WTC11 (cell line): ENCODE measurements at regions not wholly inside any gene's neighbourhood (a gene's known extent, or its start where the extent isn't known, plus 50 kb on each side); places are given as distances from the start of the nearest gene placed in this dataset.

Source experiments
- ATAC-seq: fragments of 200-7000 bp; cut with Tn5 transposase; 2 replicates; pipeline ENCODE4 v1.10.0; 2021; ENCODE audit warnings: mild to moderate bottlenecking, moderate library complexity
- CTCF ChIA-PET: fragments of 300-600 bp; sonication (Branson Sonifier 250); formaldehyde crosslinking; loops from one replicate; lab custom pipeline; 2021; ENCODE audit warnings: antibody characterized with exemption; lab: Charles Lee
- POLR2A ChIA-PET: fragments of 350-600 bp; sonication (Branson Sonifier 250); formaldehyde crosslinking; loops from one replicate; lab custom pipeline; 2021; ENCODE audit warnings: antibody characterized with exemption; lab: Charles Lee
- DNase-seq: peaks from one replicate; pipeline ENCODE4 v3.0.0; 2021; ENCODE audit warnings: low spot score
- H3K27ac Mint-ChIP-seq: 2 replicates; pipeline ENCODE4 v1.8.0; 2021; ENCODE audit warnings: mixed read lengths
- H3K27me3 Mint-ChIP-seq: 2 replicates; pipeline ENCODE4 v1.8.0; 2021; ENCODE audit warnings: low read depth, mild to moderate bottlenecking, moderate library complexity, mixed read lengths
- H3K36me3 Mint-ChIP-seq: 2 replicates; pipeline ENCODE4 v1.8.0; 2021; ENCODE audit warnings: mixed read lengths
- H3K4me1 Mint-ChIP-seq: 2 replicates; pipeline ENCODE4 v1.8.0; 2022; ENCODE audit warnings: mixed read lengths
- H3K4me3 Mint-ChIP-seq: 2 replicates; pipeline ENCODE4 v1.8.0; 2021; ENCODE audit warnings: mild to moderate bottlenecking, moderate library complexity, mixed read lengths
- H3K9me3 Mint-ChIP-seq: 2 replicates; pipeline ENCODE4 v1.8.0; 2021; ENCODE audit warnings: mixed read lengths
- AR ChIP-seq: fragments of 250-450 bp; sonication (Bioruptor Pico); IDR thresholded peaks from 2 replicates; pipeline ENCODE4 v1.9.0; 2021; ENCODE audit warnings: mild to moderate bottlenecking
- CDX4 ChIP-seq: fragments of 250-450 bp; sonication (Bioruptor Pico); IDR thresholded peaks from 2 replicates; pipeline ENCODE4 v1.9.0; 2021; ENCODE audit warnings: moderate library complexity, mild to moderate bottlenecking, inconsistent platforms, borderline replicate concordance
- E2F1 ChIP-seq: sonication (generic); formaldehyde crosslinking; IDR thresholded peaks from 2 replicates; pipeline ENCODE4 v1.8.0; 2022; ENCODE audit warnings: mild to moderate bottlenecking, missing genetic modification reagents
- E2F4 ChIP-seq: sonication (generic); formaldehyde crosslinking; IDR thresholded peaks from 2 replicates; pipeline ENCODE4 v1.8.1; 2022; ENCODE audit warnings: low read depth, mild to moderate bottlenecking, moderate library complexity, missing genetic modification reagents, borderline replicate concordance
- ELF4 ChIP-seq: sonication (generic); formaldehyde crosslinking; IDR thresholded peaks from 2 replicates; pipeline ENCODE4 v1.8.1; 2022; ENCODE audit warnings: low read depth, mild to moderate bottlenecking, moderate library complexity, missing genetic modification reagents
- ESRRA ChIP-seq: sonication (generic); formaldehyde crosslinking; IDR thresholded peaks from 2 replicates; pipeline ENCODE4 v1.8.1; 2022; ENCODE audit warnings: mild to moderate bottlenecking, missing genetic modification reagents, borderline replicate concordance
- JAZF1 ChIP-seq: fragments of 250-450 bp; sonication (Bioruptor Pico); IDR thresholded peaks from 2 replicates; pipeline ENCODE4 v1.9.0; 2021; ENCODE audit warnings: moderate library complexity, mild to moderate bottlenecking, inconsistent platforms
- MLX ChIP-seq: sonication (generic); formaldehyde crosslinking; IDR thresholded peaks from 2 replicates; pipeline ENCODE4 v1.8.1; 2023; ENCODE audit warnings: mild to moderate bottlenecking, missing genetic modification reagents, moderate library complexity
- MYBL2 ChIP-seq: sonication (generic); formaldehyde crosslinking; IDR thresholded peaks from 2 replicates; pipeline ENCODE4 v1.8.1; 2023; ENCODE audit warnings: mild to moderate bottlenecking, moderate library complexity, missing genetic modification reagents
- NFE2L1 ChIP-seq: sonication (generic); formaldehyde crosslinking; IDR thresholded peaks from 2 replicates; pipeline ENCODE4 v1.8.1; 2023; ENCODE audit warnings: missing genetic modification reagents
- NR1H2 ChIP-seq: sonication (generic); formaldehyde crosslinking; IDR thresholded peaks from 2 replicates; pipeline ENCODE4 v1.9.0; 2021; ENCODE audit warnings: mild to moderate bottlenecking, moderate library complexity, missing genetic modification reagents
- PRDM15 ChIP-seq: sonication (generic); formaldehyde crosslinking; IDR thresholded peaks from 2 replicates; pipeline ENCODE4 v1.8.0; 2022; ENCODE audit warnings: missing genetic modification reagents
- SMAD3 ChIP-seq: sonication (generic); formaldehyde crosslinking; IDR thresholded peaks from 2 replicates; pipeline ENCODE4 v1.8.0; 2022; ENCODE audit warnings: missing genetic modification reagents, mild to moderate bottlenecking, borderline replicate concordance
- TP53 ChIP-seq: sonication (generic); formaldehyde crosslinking; IDR thresholded peaks from 2 replicates; pipeline ENCODE4 v1.8.1; 2023; ENCODE audit warnings: mild to moderate bottlenecking, missing genetic modification reagents
- ZMAT4 ChIP-seq: fragments of 250-450 bp; sonication (Bioruptor Pico); IDR thresholded peaks from 2 replicates; pipeline ENCODE4 v1.9.0; 2021; ENCODE audit warnings: mild to moderate bottlenecking
- ZNF232 ChIP-seq: sonication (generic); formaldehyde crosslinking; IDR thresholded peaks from 2 replicates; pipeline ENCODE4 v1.8.0; 2022; ENCODE audit warnings: mild to moderate bottlenecking, missing genetic modification reagents
- ZNF396 ChIP-seq: fragments of 250-450 bp; sonication (Bioruptor Pico); IDR thresholded peaks from 2 replicates; pipeline ENCODE4 v1.8.0; 2021; ENCODE audit warnings: mild to moderate bottlenecking, moderate library complexity, borderline replicate concordance
- ZNF512 ChIP-seq: sonication (generic); formaldehyde crosslinking; IDR thresholded peaks from 2 replicates; pipeline ENCODE4 v1.8.1; 2022; ENCODE audit warnings: missing genetic modification reagents, borderline replicate concordance

DNA sequence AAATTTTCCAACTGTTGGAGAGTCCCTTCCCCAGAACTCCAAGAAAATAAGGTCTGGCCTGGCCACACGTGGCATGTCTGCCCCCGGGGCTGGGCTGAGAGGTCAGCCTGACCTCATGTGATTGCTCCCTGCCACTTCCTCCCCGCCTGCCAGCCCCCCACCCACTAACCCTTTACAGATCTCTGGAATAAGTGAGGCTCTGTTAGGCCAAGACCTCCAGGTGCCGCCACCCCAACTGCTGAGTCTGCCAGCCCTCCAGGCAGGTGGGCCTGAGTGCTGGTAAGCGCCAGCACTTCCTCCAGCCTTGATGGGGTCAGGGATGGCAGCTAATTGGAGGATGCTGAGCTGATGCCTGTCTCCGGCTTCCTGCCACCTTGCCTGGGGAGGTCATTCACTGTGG, 658.4 kb downstream of the MED13L start (continued):
- TF ChIP-seq PRDM15 (CRISPR knock-in tag) (no peak), E2F1 (CRISPR knock-in tag) (no peak), ZNF232 (no peak), SMAD3 (CRISPR knock-in tag) (no peak), ELF4 (CRISPR knock-in tag) (no peak), CDX4 (no peak)

DNA sequence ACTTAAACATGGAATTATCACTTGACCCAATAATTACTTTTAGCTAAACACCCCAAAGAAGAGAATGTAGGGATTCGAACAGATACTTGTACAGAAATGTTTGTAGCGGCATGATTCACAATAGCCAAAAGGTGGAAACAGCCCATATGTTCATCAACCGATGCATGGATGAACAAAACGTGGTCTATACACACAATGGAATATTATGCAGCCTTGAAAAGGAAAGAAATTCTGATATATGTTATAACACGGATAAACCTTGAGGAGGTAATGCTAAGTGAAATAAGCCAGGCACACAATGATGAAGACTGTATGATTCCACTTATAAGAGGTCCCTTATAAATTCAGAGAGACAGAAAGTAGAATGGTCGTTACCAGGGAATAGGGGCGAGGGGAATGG, 659.4 kb downstream of the MED13L start:
- H3K27me3 Mint-ChIP-seq, result no peaks in the 10 kb centered on the region; the same call in 1 of the 2 replicates
- DNase-seq (no peak), ATAC-seq (no peak)
- ChIA-PET POLR2A (no interaction called here), CTCF (no interaction called here)
- no peaks in the 10 kb centered on the region for H3K36me3 Mint-ChIP-seq
- peaks cover 25% of the 10 kb centered on the region for H3K9me3 Mint-ChIP-seq
- H3K4me3 Mint-ChIP-seq, result no peak overlapping the region
- H3K27ac Mint-ChIP-seq, result no peak overlapping the region
- H3K4me1 Mint-ChIP-seq, result no peaks in the 10 kb centered on the region; the same call in 1 of the 2 replicates
- no peak for TF ChIP-seq JAZF1 (CRISPR knock-in tag)
- TF ChIP-seq ZNF512 (CRISPR knock-in tag), result no peak
- TF ChIP-seq TP53, result no peak
- no peak for TF ChIP-seq MLX

DNA sequence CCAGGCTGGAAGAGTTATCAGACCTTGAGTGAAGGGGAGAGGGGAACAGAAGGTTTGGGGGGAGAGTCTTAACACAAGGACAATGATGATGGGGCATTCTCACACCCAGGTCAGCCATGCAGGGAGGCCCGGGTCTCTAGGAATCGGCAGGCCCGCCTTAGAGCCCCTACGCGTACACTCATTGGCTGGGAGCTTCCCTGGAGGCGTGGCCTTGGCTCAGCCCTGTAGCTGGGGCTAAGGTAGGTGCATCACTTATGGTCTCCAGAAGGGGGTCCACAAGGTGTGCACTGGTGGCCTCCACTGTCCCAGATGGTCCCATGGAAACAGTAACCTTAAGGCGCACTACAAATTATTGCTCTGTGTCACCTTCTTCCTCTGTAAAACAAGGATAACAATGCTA, 660.1 kb downstream of the MED13L start:
- ChIA-PET CTCF (interaction anchor here (0.7 kb wide), 1 partner anchor 23 kb away, joined by 3 read pairs; no protein-coding TSS in a partner anchor), POLR2A (no interaction called here)
- no peaks in the 10 kb centered on the region; the same call in 1 of the 2 replicates for H3K27me3 Mint-ChIP-seq
- no peaks in the 10 kb centered on the region for H3K36me3 Mint-ChIP-seq
- TF ChIP-seq AR (no peak), ESRRA (CRISPR knock-in tag) (no peak), E2F4 (no peak), NFE2L1 (CRISPR knock-in tag) (no peak), NR1H2 (CRISPR knock-in tag) (no peak), MYBL2 (CRISPR knock-in tag) (no peak), JAZF1 (CRISPR knock-in tag) (no peak), ZNF396 (no peak), ZMAT4 (CRISPR knock-in tag) (no peak), TP53 (no peak)
- no peak overlapping the region for H3K4me3 Mint-ChIP-seq
- peak; percentile 36 for DNase-seq
- H3K27ac Mint-ChIP-seq, result no peak overlapping the region
- peak; percentile 86 for ATAC-seq
- no peaks in the 10 kb centered on the region; the same call in 1 of the 2 replicates for H3K4me1 Mint-ChIP-seq
- peaks cover 26% of the 10 kb centered on the region for H3K9me3 Mint-ChIP-seq
